Effector memory CD8-positive, alpha-beta T cell (primary cell): ENCODE measurements at regions not wholly inside any gene's neighbourhood (a gene's known extent, or its start where the extent isn't known, plus 50 kb on each side); places are given as distances from the start of the nearest gene placed in this dataset.
"Not testable (repeated sequence)": the region's sequence is repeated elsewhere in the genome, so short reads cannot be mapped to it uniquely, and the experiment has no call there.

Experiments
- ATAC-seq: fragments of 150-1000 bp; cut with Tn5 transposase; replicated peaks from 2 replicates; pipeline ENCODE4 v1.10.0; 2021; ENCODE audit warnings: mild to moderate bottlenecking, moderate library complexity
- DNase-seq, 3 experiments: peaks; one replicate each; pipeline ENCODE4 v3.0.0; 2021
- H3K27ac Mint-ChIP-seq, 2 donors: one replicate each; pipeline ENCODE4 v1.8.0; 2022; ENCODE audit warnings: mild to moderate bottlenecking in 2 of 2, mixed read lengths in 2 of 2, moderate library complexity in 2 of 2
- H3K27me3 Mint-ChIP-seq, 2 donors: one replicate each; pipeline ENCODE4 v1.8.0; 2022; ENCODE audit warnings: mixed read lengths in 2 of 2
- H3K36me3 Mint-ChIP-seq: one replicate; pipeline ENCODE4 v1.8.0; 2022; ENCODE audit warnings: mild to moderate bottlenecking, moderate library complexity, mixed read lengths; ENCODE audit not compliant: insufficient read depth
- H3K4me1 Mint-ChIP-seq, 2 donors: one replicate each; pipeline ENCODE4 v1.8.0; 2022; ENCODE audit warnings: low read depth in 2 of 2, mixed read lengths in 2 of 2
- H3K4me3 Mint-ChIP-seq, 2 donors: one replicate each; pipeline ENCODE4 v1.8.0; 2022; ENCODE audit warnings: mild to moderate bottlenecking in 2 of 2, mixed read lengths in 2 of 2, moderate library complexity in 2 of 2
- H3K9me3 Mint-ChIP-seq, 2 donors: one replicate each; pipeline ENCODE4 v1.8.0; 2022; ENCODE audit warnings: mixed read lengths in 2 of 2

GRCh38 chr2:133624551-133624950 lies 56.3 kb upstream of the NCKAP5 start:
- H3K4me1 Mint-ChIP-seq: no peaks in the 10 kb centered on the region
- no peak for DNase-seq
- no peak overlapping the region for H3K4me3 Mint-ChIP-seq
- H3K27ac Mint-ChIP-seq: no peak overlapping the region
- H3K9me3 Mint-ChIP-seq: peaks cover 7 to 12% of the 10 kb centered on the region in 2 donors
- ATAC-seq: no peak
- H3K36me3 Mint-ChIP-seq: no peaks in the 10 kb centered on the region
- no peaks in the 10 kb centered on the region for H3K27me3 Mint-ChIP-seq

GRCh38 chr2:133627741-133628140 lies 59.5 kb upstream of the NCKAP5 start:
- Mint-ChIP-seq H3K27ac (no peak overlapping the region), H3K36me3 (no peaks in the 10 kb centered on the region), H3K4me1 (no peaks in the 10 kb centered on the region), H3K4me3 (no peak overlapping the region), H3K27me3 (no peaks in the 10 kb centered on the region), H3K9me3 (peaks cover 0 to 10% of the 10 kb centered on the region in 2 donors)
- ATAC-seq (no peak), DNase-seq (no peak)

GRCh38 chr2:133633309-133633708 lies 65.0 kb upstream of the NCKAP5 start:
- H3K27me3 Mint-ChIP-seq: no peaks in the 10 kb centered on the region
- peaks cover 0 to 6% of the 10 kb centered on the region in 2 donors for H3K9me3 Mint-ChIP-seq
- H3K27ac Mint-ChIP-seq: no peak overlapping the region
- DNase-seq (no peak), ATAC-seq (no peak)
- H3K4me3 Mint-ChIP-seq: no peak overlapping the region
- H3K4me1 Mint-ChIP-seq: no peaks in the 10 kb centered on the region
- H3K36me3 Mint-ChIP-seq: peaks cover 8% of the 10 kb centered on the region

- Mint-ChIP-seq H3K4me1 (no peaks in the 10 kb centered on the region), H3K9me3 (peaks cover 0 to 6% of the 10 kb centered on the region in 2 donors), H3K27ac (no peak overlapping the region), H3K36me3 (peaks cover 9% of the 10 kb centered on the region), H3K4me3 (no peak overlapping the region), H3K27me3 (no peaks in the 10 kb centered on the region)
- ATAC-seq (no peak), DNase-seq (no peak)
Observed at GRCh38 chr2:133633881-133634409, 65.7 kb upstream of the NCKAP5 start.

- Mint-ChIP-seq H3K4me3 (no peak overlapping the region), H3K4me1 (no peaks in the 10 kb centered on the region), H3K36me3 (peaks cover 9% of the 10 kb centered on the region), H3K27me3 (no peaks in the 10 kb centered on the region), H3K9me3 (peaks cover 0 to 6% of the 10 kb centered on the region in 2 donors), H3K27ac (no peak overlapping the region)
- ATAC-seq (no peak), DNase-seq (no peak)
Observed at GRCh38 chr2:133635131-133635530, 66.9 kb upstream of the NCKAP5 start.

- H3K9me3 Mint-ChIP-seq: peaks cover 0 to 6% of the 10 kb centered on the region in 2 donors
- ATAC-seq (no peak), DNase-seq (no peak)
- H3K36me3 Mint-ChIP-seq: peaks cover 9% of the 10 kb centered on the region
- H3K4me3 Mint-ChIP-seq: no peak overlapping the region
- H3K27me3 Mint-ChIP-seq: no peaks in the 10 kb centered on the region
- H3K4me1 Mint-ChIP-seq: no peaks in the 10 kb centered on the region
- H3K27ac Mint-ChIP-seq: no peak overlapping the region
Observed at GRCh38 chr2:133636287-133636686, 68.0 kb upstream of the NCKAP5 start.

GRCh38 chr2:133640103-133640502 lies 71.8 kb upstream of the NCKAP5 start:
- DNase-seq: no peak
- Mint-ChIP-seq H3K4me3 (no peak overlapping the region), H3K27ac (no peak overlapping the region), H3K36me3 (peaks cover 9% of the 10 kb centered on the region), H3K9me3 (peaks cover 0 to 9% of the 10 kb centered on the region in 2 donors), H3K4me1 (no peaks in the 10 kb centered on the region), H3K27me3 (no peaks in the 10 kb centered on the region)
- no peak for ATAC-seq

GRCh38 chr2:133641497-133641896 lies 73.2 kb upstream of the NCKAP5 start:
- Mint-ChIP-seq H3K36me3 (peaks cover 9% of the 10 kb centered on the region), H3K4me3 (no peak overlapping the region), H3K27ac (no peak overlapping the region), H3K9me3 (peaks cover 0 to 5% of the 10 kb centered on the region in 2 donors), H3K4me1 (no peaks in the 10 kb centered on the region), H3K27me3 (no peaks in the 10 kb centered on the region)
- ATAC-seq (no peak), DNase-seq (no peak)

GRCh38 chr2:133641942-133642725 lies 73.9 kb upstream of the NCKAP5 start:
- Mint-ChIP-seq H3K4me1 (no peaks in the 10 kb centered on the region), H3K27ac (no peak overlapping the region), H3K9me3 (peaks cover 0 to 6% of the 10 kb centered on the region in 2 donors), H3K36me3 (peaks cover 7% of the 10 kb centered on the region), H3K4me3 (no peak overlapping the region), H3K27me3 (no peaks in the 10 kb centered on the region)
- DNase-seq (no peak), ATAC-seq (no peak)

GRCh38 chr2:133642791-133643191 lies 74.5 kb upstream of the NCKAP5 start:
- H3K9me3 Mint-ChIP-seq: peaks cover 0 to 10% of the 10 kb centered on the region in 2 donors
- H3K36me3 Mint-ChIP-seq: peaks cover 4% of the 10 kb centered on the region
- no peak overlapping the region for H3K27ac Mint-ChIP-seq
- ATAC-seq (no peak), DNase-seq (no peak)
- no peaks in the 10 kb centered on the region for H3K4me1 Mint-ChIP-seq
- H3K4me3 Mint-ChIP-seq: no peak overlapping the region
- no peaks in the 10 kb centered on the region for H3K27me3 Mint-ChIP-seq

GRCh38 chr2:133643863-133644262 lies 75.6 kb upstream of the NCKAP5 start:
- no peak overlapping the region for H3K27ac Mint-ChIP-seq
- H3K4me1 Mint-ChIP-seq: no peaks in the 10 kb centered on the region
- H3K36me3 Mint-ChIP-seq: no peaks in the 10 kb centered on the region
- no peaks in the 10 kb centered on the region for H3K27me3 Mint-ChIP-seq
- no peak for ATAC-seq
- DNase-seq: no peak
- peaks cover 0 to 8% of the 10 kb centered on the region in 2 donors for H3K9me3 Mint-ChIP-seq
- no peak overlapping the region for H3K4me3 Mint-ChIP-seq

GRCh38 chr2:133644846-133645245 lies 76.6 kb upstream of the NCKAP5 start:
- H3K9me3 Mint-ChIP-seq: peaks cover 0 to 8% of the 10 kb centered on the region in 2 donors
- no peaks in the 10 kb centered on the region for H3K36me3 Mint-ChIP-seq
- no peaks in the 10 kb centered on the region for H3K4me1 Mint-ChIP-seq
- H3K4me3 Mint-ChIP-seq: no peak overlapping the region
- H3K27ac Mint-ChIP-seq: no peak overlapping the region
- DNase-seq (no peak), ATAC-seq (no peak)
- no peaks in the 10 kb centered on the region for H3K27me3 Mint-ChIP-seq

GRCh38 chr2:133647386-133647785 lies 79.1 kb upstream of the NCKAP5 start:
- not testable (repeated sequence) for H3K4me1 Mint-ChIP-seq, ATAC-seq, DNase-seq, H3K27me3 Mint-ChIP-seq, H3K4me3 Mint-ChIP-seq, H3K36me3 Mint-ChIP-seq, H3K27ac Mint-ChIP-seq, H3K9me3 Mint-ChIP-seq

GRCh38 chr2:133651861-133652260 lies 83.6 kb upstream of the NCKAP5 start:
- no peak for ATAC-seq
- no peaks in the 10 kb centered on the region for H3K36me3 Mint-ChIP-seq
- H3K27ac Mint-ChIP-seq: no peak overlapping the region
- H3K4me1 Mint-ChIP-seq: no peaks in the 10 kb centered on the region
- H3K27me3 Mint-ChIP-seq: no peaks in the 10 kb centered on the region
- no peak overlapping the region for H3K4me3 Mint-ChIP-seq
- no peak for DNase-seq
- peaks cover 0 to 9% of the 10 kb centered on the region in 2 donors for H3K9me3 Mint-ChIP-seq
